ENCODE measurements at regions not wholly inside any gene's neighbourhood (a gene's known extent, or its start where the extent isn't known, plus 50 kb on each side); places are given as distances from the start of the nearest gene placed in this dataset.

- peaks cover under 1% of the 10 kb centered on the region for H3K36me3 Mint-ChIP-seq (ENCODE audit: low read depth, unreplicated experiment)
- H3K4me1 Mint-ChIP-seq (ENCODE audit: unreplicated experiment) = no peaks in the 10 kb centered on the region
- no peak for TF ChIP-seq CTCF (IDR thresholded peaks at IDR 0.05; ENCODE audit: unreplicated experiment)
- no peaks in the 10 kb centered on the region for H3K9me3 Mint-ChIP-seq (ENCODE audit: unreplicated experiment)
- no peak for DNase-seq (ENCODE audit: low spot score)
- H3K27me3 Mint-ChIP-seq (ENCODE audit: unreplicated experiment) = peaks cover 16% of the 10 kb centered on the region
- no peak overlapping the region for H3K27ac Mint-ChIP-seq (ENCODE audit: unreplicated experiment)
- no peak overlapping the region for H3K4me3 Mint-ChIP-seq (ENCODE audit: unreplicated experiment)
Measured at GRCh38 chr2:120433816-120434290, 87.9 kb downstream of the INHBB start.

GRCh38 chr2:120434492-120435308 is 88.8 kb downstream of the INHBB start:
- no peak for TF ChIP-seq CTCF (IDR thresholded peaks at IDR 0.05; ENCODE audit: unreplicated experiment)
- Mint-ChIP-seq H3K9me3 (ENCODE audit: unreplicated experiment) (no peaks in the 10 kb centered on the region), H3K36me3 (ENCODE audit: low read depth, unreplicated experiment) (peaks cover 5% of the 10 kb centered on the region), H3K4me1 (ENCODE audit: unreplicated experiment) (no peaks in the 10 kb centered on the region), H3K27me3 (ENCODE audit: unreplicated experiment) (peaks cover 19% of the 10 kb centered on the region), H3K4me3 (ENCODE audit: unreplicated experiment) (no peak overlapping the region), H3K27ac (ENCODE audit: unreplicated experiment) (no peak overlapping the region)
- no peak for DNase-seq (ENCODE audit: low spot score)

- H3K27ac Mint-ChIP-seq (ENCODE audit: unreplicated experiment) = no peak overlapping the region
- H3K9me3 Mint-ChIP-seq (ENCODE audit: unreplicated experiment) = no peaks in the 10 kb centered on the region
- no peak for TF ChIP-seq CTCF (IDR thresholded peaks at IDR 0.05; ENCODE audit: unreplicated experiment)
- no peaks in the 10 kb centered on the region for H3K4me1 Mint-ChIP-seq (ENCODE audit: unreplicated experiment)
- H3K4me3 Mint-ChIP-seq (ENCODE audit: unreplicated experiment) = no peak overlapping the region
- H3K27me3 Mint-ChIP-seq (ENCODE audit: unreplicated experiment) = peaks cover 17% of the 10 kb centered on the region
- no peak for DNase-seq (ENCODE audit: low spot score)
- peaks cover 5% of the 10 kb centered on the region for H3K36me3 Mint-ChIP-seq (ENCODE audit: low read depth, unreplicated experiment)
Measured at GRCh38 chr2:120435671-120436459, 89.9 kb downstream of the INHBB start.

GRCh38 chr2:120436460-120436739 is 90.5 kb downstream of the INHBB start:
- no peak overlapping the region for H3K4me3 Mint-ChIP-seq (ENCODE audit: unreplicated experiment)
- H3K4me1 Mint-ChIP-seq (ENCODE audit: unreplicated experiment) = no peaks in the 10 kb centered on the region
- no peaks in the 10 kb centered on the region for H3K9me3 Mint-ChIP-seq (ENCODE audit: unreplicated experiment)
- H3K27ac Mint-ChIP-seq (ENCODE audit: unreplicated experiment) = no peak overlapping the region
- TF ChIP-seq CTCF (IDR thresholded peaks at IDR 0.05; ENCODE audit: unreplicated experiment) = no peak
- peaks cover 5% of the 10 kb centered on the region for H3K36me3 Mint-ChIP-seq (ENCODE audit: low read depth, unreplicated experiment)
- peaks cover 17% of the 10 kb centered on the region for H3K27me3 Mint-ChIP-seq (ENCODE audit: unreplicated experiment)
- no peak for DNase-seq (ENCODE audit: low spot score)

Data from endothelial cell (in vitro differentiated cells).